Stimulated activated CD8-positive, alpha-beta memory T cell treated with anti-CD3 and anti-CD28 coated beads, Interleukin-15, amount 100 ng/mL, for 48 hours (primary cell): ENCODE measurements at regions not wholly inside any gene's neighbourhood (a gene's known extent, or its start where the extent isn't known, plus 50 kb on each side); places are given as distances from the start of the nearest gene placed in this dataset.
A peak's percentile ranks its signal among the peaks of the same experiment; 100 is the strongest.

ENCODE experiments used
- DNase-seq, 2 donors: peaks; one replicate each; pipeline ENCODE4 v3.0.0-alpha.2; 2020; ENCODE audit warnings: low read depth in 2 of 2

GRCh38 chr7:35450456-35451214 lies 196.7 kb upstream of the TBX20 start:
- no peak for DNase-seq

GRCh38 chr7:35448486-35448885 lies 194.6 kb upstream of the TBX20 start:
- no peak for DNase-seq

- DNase-seq = no peak
These were observed 192.2 kb upstream of the TBX20 start for GRCh38 chr7:35446091-35446490.

- no peak for DNase-seq
These were observed 183.8 kb upstream of the TBX20 start for GRCh38 chr7:35437619-35438275.

GRCh38 chr7:35436452-35436851 lies 182.6 kb upstream of the TBX20 start:
- DNase-seq = no peak

GRCh38 chr7:35430547-35431153 lies 176.8 kb upstream of the TBX20 start:
- DNase-seq = no peak

GRCh38 chr7:35424869-35425495 lies 171.1 kb upstream of the TBX20 start:
- peak; percentile 6 to 36 for DNase-seq

- no peak for DNase-seq
These were observed 170.5 kb upstream of the TBX20 start for GRCh38 chr7:35424440-35424839.

- DNase-seq = no peak
These were observed 168.8 kb upstream of the TBX20 start for GRCh38 chr7:35422715-35423114.

- no peak for DNase-seq
These were observed 166.8 kb upstream of the TBX20 start for GRCh38 chr7:35420656-35421055.

- no peak for DNase-seq
These were observed 165.5 kb upstream of the TBX20 start for GRCh38 chr7:35419391-35419755.

- DNase-seq = no peak
These were observed 165.0 kb upstream of the TBX20 start for GRCh38 chr7:35418716-35419390.

- no peak for DNase-seq
These were observed 162.7 kb upstream of the TBX20 start for GRCh38 chr7:35416568-35416967.

GRCh38 chr7:35415411-35415822 lies 161.5 kb upstream of the TBX20 start:
- DNase-seq = no peak

- DNase-seq = no peak
These were observed 157.4 kb upstream of the TBX20 start for GRCh38 chr7:35411331-35411730.

GRCh38 chr7:35405461-35405860 lies 151.6 kb upstream of the TBX20 start:
- DNase-seq = no peak

- no peak for DNase-seq
These were observed 147.4 kb upstream of the TBX20 start for GRCh38 chr7:35401217-35401879.

GRCh38 chr7:35399840-35400239 lies 145.9 kb upstream of the TBX20 start:
- DNase-seq = no peak

- no peak for DNase-seq
These were observed 145.3 kb upstream of the TBX20 start for GRCh38 chr7:35399216-35399615.

- no peak for DNase-seq
These were observed 144.6 kb upstream of the TBX20 start for GRCh38 chr7:35398518-35398917.

GRCh38 chr7:35390146-35390545 lies 136.2 kb upstream of the TBX20 start:
- DNase-seq = no peak

GRCh38 chr7:35389636-35390035 lies 135.7 kb upstream of the TBX20 start:
- no peak for DNase-seq
